Erythroblast (primary cell): ENCODE measurements at regions not wholly inside any gene's neighbourhood (a gene's known extent, or its start where the extent isn't known, plus 50 kb on each side); places are given as distances from the start of the nearest gene placed in this dataset.

ENCODE experiments used
- GATA1 ChIP-seq: IDR thresholded peaks from 2 replicates; pipeline ENCODE4 v1.6.1; 2011; ENCODE audit warnings: low read depth, mild to moderate bottlenecking, control low read depth, low read length, moderate library complexity
- POLR2A ChIP-seq: IDR thresholded peaks from 2 replicates; pipeline ENCODE4 v1.6.1; 2011; ENCODE audit warnings: mild to moderate bottlenecking, low read length

DNA sequence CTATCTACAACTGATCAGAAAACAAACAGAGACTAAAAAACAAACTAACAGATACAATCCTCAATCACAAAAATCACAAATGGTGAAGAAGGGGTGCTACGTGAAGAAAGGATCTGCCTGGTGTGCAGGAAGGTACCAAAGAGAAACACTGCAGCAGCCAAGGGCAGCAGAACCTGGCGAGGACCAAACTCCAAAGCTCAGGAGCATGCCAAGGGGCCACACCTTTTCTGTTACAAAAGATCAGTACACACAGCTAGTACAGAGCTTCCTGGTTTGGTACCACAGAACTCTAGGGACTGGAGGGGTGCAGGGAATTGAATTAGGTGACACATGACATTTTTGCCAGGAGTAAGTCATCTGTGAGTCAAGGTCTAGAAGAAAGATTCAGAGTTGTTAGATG, 107.4 kb upstream of the GRM7 start:
- no peak for TF ChIP-seq POLR2A
- no peak for TF ChIP-seq GATA1
